SKM-1 treated with dmso at 0.1 percent for 144 hours (cell line): ENCODE measurements at regions not wholly inside any gene's neighbourhood (a gene's known extent, or its start where the extent isn't known, plus 50 kb on each side); places are given as distances from the start of the nearest gene placed in this dataset.

ENCODE experiments used
- DNase-seq: peaks from one replicate; lab custom pipeline; 2025; ENCODE audit not compliant: unreplicated experiment; lab: John Stamatoyannopoulos, UW

- no peak for DNase-seq
Observed at GRCh38 chr6:71119560-71119959, 162.7 kb upstream of the B3GAT2 start.

GRCh38 chr6:71123051-71123450 is 165.6 kb upstream of the OGFRL1 start:
- DNase-seq: no peak

- no peak for DNase-seq
Observed at GRCh38 chr6:71124340-71124739, 164.3 kb upstream of the OGFRL1 start.

- no peak for DNase-seq
Observed at GRCh38 chr6:71125216-71125615, 163.4 kb upstream of the OGFRL1 start.

- no peak for DNase-seq
Observed at GRCh38 chr6:71126506-71126905, 162.1 kb upstream of the OGFRL1 start.

- DNase-seq: peak; percentile 88
Observed at GRCh38 chr6:71127374-71127773, 161.2 kb upstream of the OGFRL1 start.

- DNase-seq: no peak
Observed at GRCh38 chr6:71130277-71130676, 158.3 kb upstream of the OGFRL1 start.

- DNase-seq: no peak
Observed at GRCh38 chr6:71134929-71135642, 153.5 kb upstream of the OGFRL1 start.

- DNase-seq: no peak
Observed at GRCh38 chr6:71137973-71138372, 150.6 kb upstream of the OGFRL1 start.

GRCh38 chr6:71138376-71138775 is 150.2 kb upstream of the OGFRL1 start:
- DNase-seq: no peak

- DNase-seq: no peak
Observed at GRCh38 chr6:71139249-71139648, 149.4 kb upstream of the OGFRL1 start.

- DNase-seq: no peak
Observed at GRCh38 chr6:71153755-71154325, 134.8 kb upstream of the OGFRL1 start.

- DNase-seq: no peak
Observed at GRCh38 chr6:71157345-71157744, 131.3 kb upstream of the OGFRL1 start.

GRCh38 chr6:71164890-71165289 is 123.7 kb upstream of the OGFRL1 start:
- DNase-seq: no peak

- no peak for DNase-seq
Observed at GRCh38 chr6:71168233-71168765, 120.3 kb upstream of the OGFRL1 start.

GRCh38 chr6:71171497-71172070 is 117.0 kb upstream of the OGFRL1 start:
- DNase-seq: no peak

- DNase-seq: no peak
Observed at GRCh38 chr6:71179249-71179885, 109.2 kb upstream of the OGFRL1 start.

- no peak for DNase-seq
Observed at GRCh38 chr6:71181565-71181964, 107.0 kb upstream of the OGFRL1 start.

- DNase-seq: no peak
Observed at GRCh38 chr6:71187141-71187540, 101.5 kb upstream of the OGFRL1 start.

GRCh38 chr6:71190809-71191208 is 97.8 kb upstream of the OGFRL1 start:
- DNase-seq: peak; percentile 28

GRCh38 chr6:71194724-71195123 is 93.9 kb upstream of the OGFRL1 start:
- DNase-seq: no peak

- no peak for DNase-seq
Observed at GRCh38 chr6:71197267-71197666, 91.3 kb upstream of the OGFRL1 start.
